Coronary artery (tissue), 2 donors: ENCODE measurements at regions not wholly inside any gene's neighbourhood (a gene's known extent, or its start where the extent isn't known, plus 50 kb on each side); places are given as distances from the start of the nearest gene placed in this dataset.

ENCODE experiments used
- DNase-seq: peaks from one replicate; pipeline ENCODE4 v3.0.0-alpha.2; 2017; ENCODE audit warnings: low spot score
- H3K27ac ChIP-seq, 2 donors: fragments of 200-600 bp; sonication (generic); one replicate each; pipeline ENCODE4 v1.5.1; 2016 to 2019
- H3K4me3 ChIP-seq: fragments of 200-600 bp; sonication (generic); 2 replicates; pipeline ENCODE4 v1.5.1; 2016; ENCODE audit warnings: mild to moderate bottlenecking, moderate library complexity
- TF ChIP-seq, protein P1 (sequence below): fragments of 200-600 bp; sonication (generic); IDR thresholded peaks from one replicate; pipeline ENCODE4 v1.5.1; 2019; ENCODE audit warnings: antibody characterized with exemption

DNA sequence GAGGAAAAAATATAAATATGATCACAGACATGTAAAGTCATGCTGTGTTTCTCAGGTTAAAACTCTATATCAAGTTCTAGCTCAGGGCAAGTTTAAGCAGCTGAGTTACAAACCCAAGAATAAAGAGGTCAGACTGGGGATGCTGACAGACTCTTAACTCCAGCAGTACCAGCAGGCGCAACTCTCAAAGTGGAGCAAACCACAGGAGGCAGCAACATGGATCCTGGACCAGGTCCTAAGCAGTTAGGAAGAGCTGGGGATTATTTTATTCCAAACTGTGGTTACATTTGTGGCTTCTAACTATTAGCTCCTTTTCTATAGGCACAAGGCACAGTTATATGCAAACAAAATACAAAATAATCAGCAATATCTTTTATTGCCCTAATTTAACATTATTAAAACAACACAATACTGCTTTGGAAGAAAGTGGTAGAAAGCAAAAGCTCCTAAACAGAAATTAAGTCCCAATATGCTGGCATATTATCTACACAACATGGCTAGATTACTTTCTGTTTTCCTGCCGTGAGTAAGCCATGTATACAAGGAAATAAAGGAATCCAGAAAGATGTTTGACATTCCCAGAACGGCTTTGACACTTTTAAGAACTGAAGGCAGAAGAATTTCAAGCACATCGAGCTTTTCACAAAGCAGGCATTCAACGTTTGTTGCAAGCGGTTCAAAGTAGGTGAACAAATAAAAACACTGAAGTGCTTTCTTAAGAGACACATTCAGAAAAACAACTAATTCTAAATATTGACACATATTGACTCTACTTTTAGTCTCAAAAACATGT, 378.8 kb upstream of the ZNF608 start:
- TF ChIP-seq, protein P1, sequence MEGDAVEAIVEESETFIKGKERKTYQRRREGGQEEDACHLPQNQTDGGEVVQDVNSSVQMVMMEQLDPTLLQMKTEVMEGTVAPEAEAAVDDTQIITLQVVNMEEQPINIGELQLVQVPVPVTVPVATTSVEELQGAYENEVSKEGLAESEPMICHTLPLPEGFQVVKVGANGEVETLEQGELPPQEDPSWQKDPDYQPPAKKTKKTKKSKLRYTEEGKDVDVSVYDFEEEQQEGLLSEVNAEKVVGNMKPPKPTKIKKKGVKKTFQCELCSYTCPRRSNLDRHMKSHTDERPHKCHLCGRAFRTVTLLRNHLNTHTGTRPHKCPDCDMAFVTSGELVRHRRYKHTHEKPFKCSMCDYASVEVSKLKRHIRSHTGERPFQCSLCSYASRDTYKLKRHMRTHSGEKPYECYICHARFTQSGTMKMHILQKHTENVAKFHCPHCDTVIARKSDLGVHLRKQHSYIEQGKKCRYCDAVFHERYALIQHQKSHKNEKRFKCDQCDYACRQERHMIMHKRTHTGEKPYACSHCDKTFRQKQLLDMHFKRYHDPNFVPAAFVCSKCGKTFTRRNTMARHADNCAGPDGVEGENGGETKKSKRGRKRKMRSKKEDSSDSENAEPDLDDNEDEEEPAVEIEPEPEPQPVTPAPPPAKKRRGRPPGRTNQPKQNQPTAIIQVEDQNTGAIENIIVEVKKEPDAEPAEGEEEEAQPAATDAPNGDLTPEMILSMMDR, result no peak
- no peak overlapping the region for H3K27ac ChIP-seq
- DNase-seq, result no peak

GRCh38 chr5:125126050-125126449, 379.6 kb upstream of the ZNF608 start:
- TF ChIP-seq, protein P1, result no peak
- H3K4me3 ChIP-seq, result no peak overlapping the region
- H3K27ac ChIP-seq, result no peak overlapping the region
- no peak for DNase-seq

More for the DNA sequence above, 378.8 kb upstream of the ZNF608 start:
- H3K4me3 ChIP-seq, result no peak overlapping the region

DNA sequence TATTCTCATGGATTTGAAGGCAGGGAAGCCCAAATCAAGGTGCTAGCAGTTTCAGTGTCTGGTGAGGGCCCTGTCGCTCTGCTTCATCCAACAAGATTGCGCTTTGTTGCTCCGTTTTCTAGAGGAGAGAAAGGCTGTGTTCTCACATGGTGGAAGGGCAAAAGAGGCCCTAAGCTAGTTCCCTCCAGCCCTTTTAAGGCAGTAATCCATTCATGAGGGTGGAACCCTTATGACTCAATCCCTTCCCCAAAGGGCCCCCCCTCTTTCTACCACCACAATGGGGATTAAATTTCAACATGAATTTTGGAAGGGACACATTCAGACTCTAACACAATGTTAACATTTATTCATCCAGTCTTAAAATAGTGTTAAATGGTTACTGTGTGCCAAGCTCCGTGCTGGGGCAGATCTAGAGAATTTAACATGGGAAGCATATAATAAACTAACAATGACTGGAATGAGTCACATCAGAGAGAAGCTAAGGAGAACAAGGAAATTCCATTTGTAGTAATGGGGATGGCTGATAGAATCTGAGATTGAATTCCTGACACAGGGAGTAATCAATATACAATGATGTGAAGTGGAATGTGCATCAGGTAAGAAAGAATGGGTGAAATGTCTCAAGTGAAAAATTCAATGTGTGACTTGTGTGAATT, 382.8 kb upstream of the ZNF608 start:
- Histone ChIP-seq H3K27ac (no peak overlapping the region), H3K4me3 (no peak overlapping the region)
- DNase-seq, result no peak
- TF ChIP-seq, protein P1, result no peak

DNA sequence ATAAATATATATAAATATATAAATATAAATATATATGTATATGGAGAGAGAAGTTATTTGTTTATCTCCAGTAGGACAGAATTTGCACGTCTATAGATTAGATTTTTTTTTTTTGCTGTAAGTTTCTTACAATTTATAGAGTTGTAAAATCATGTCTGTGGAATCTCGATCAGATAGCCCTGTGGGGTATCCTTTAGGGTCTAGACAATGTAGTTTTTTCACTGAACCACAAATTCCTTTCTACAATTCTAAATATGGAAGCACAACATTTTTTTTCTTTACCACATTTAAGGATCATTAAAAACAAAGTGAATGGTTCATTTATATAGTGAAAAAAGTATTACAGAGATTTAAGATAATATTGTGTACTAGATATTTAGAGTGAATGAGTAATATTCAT, 384.2 kb upstream of the ZNF608 start:
- Histone ChIP-seq H3K4me3 (no peak overlapping the region), H3K27ac (no peak overlapping the region)
- TF ChIP-seq, protein P1, result no peak
- DNase-seq, result no peak

GRCh38 chr5:125134216-125135081, 388.0 kb upstream of the ZNF608 start:
- no peak for DNase-seq
- no peak overlapping the region for H3K4me3 ChIP-seq
- H3K27ac ChIP-seq, result no peak overlapping the region
- TF ChIP-seq, protein P1, result no peak

DNA sequence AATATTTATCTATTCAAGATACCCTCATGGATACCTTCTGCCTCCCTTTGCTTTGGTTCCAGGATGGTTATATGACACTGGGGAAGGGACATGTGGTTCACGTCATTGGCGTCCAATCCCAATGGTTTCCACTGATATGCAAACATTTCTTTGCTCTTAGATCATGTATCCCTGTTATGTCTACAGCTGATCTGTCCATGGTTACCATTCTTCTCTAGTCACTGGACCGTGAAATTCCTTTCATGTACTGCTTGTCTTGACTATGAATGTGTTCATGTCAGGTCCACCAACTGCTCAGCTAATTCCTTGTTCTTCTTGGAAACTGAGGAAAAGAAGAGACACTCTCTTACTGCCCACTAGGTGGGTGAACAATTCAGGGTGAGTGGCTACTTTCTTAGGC, 391.1 kb upstream of the ZNF608 start:
- DNase-seq, result no peak
- no peak overlapping the region for H3K27ac ChIP-seq
- H3K4me3 ChIP-seq, result no peak overlapping the region
- TF ChIP-seq, protein P1, result no peak
